ENCODE measurements at regions not wholly inside any gene's neighbourhood (a gene's known extent, or its start where the extent isn't known, plus 50 kb on each side); places are given as distances from the start of the nearest gene placed in this dataset.
A peak's percentile ranks its signal among the peaks of the same experiment; 100 is the strongest.

DNA sequence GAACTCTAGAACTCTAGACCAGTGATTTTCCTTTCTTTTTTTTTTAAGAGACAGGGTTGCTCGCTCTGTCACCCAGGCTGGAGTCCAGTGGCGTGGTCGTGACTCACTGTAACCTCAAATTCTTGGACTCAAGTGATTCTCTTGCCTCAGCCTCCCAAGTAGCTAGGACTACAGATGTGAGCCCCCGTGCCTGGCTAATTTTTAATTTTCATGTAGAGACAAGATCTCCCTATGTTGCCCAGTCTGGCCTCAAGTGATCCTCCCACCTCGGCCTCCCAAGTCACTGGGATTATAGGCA is 359.6 kb downstream of the SHQ1 start:
- 94 to 97% methylated on average over 5 of the region's 5 CpGs for WGBS, 2 donors

GRCh38 chr3:72487946-72488737 is 360.1 kb downstream of the SHQ1 start:
- Histone ChIP-seq H3K4me1 (peaks cover 3% of the 10 kb centered on the region), H3K36me3 (ENCODE audit: low read depth, missing control alignments) (no peaks in the 10 kb centered on the region), H3K9me3 (no peaks in the 10 kb centered on the region), H3K4me3 (no peak overlapping the region), H3K27me3 (no peaks in the 10 kb centered on the region), H3K27ac (no peak overlapping the region)
- TF ChIP-seq POLR2A (IDR thresholded peaks at IDR 0.05) (no peak), CTCF (IDR thresholded peaks at IDR 0.05) (no peak)
- intact Hi-C loops (cut with DNase I; ENCODE audit: low total_unique reads): no loop called here
- WGBS, 2 donors: 90 to 91% methylated on average over 9 of the region's 9 CpGs
- no peak for DNase-seq

More for the DNA sequence above, 359.6 kb downstream of the SHQ1 start:
- Histone ChIP-seq H3K4me1 (peaks cover 3% of the 10 kb centered on the region), H3K36me3 (ENCODE audit: low read depth, missing control alignments) (no peaks in the 10 kb centered on the region), H3K9me3 (no peaks in the 10 kb centered on the region), H3K27me3 (no peaks in the 10 kb centered on the region), H3K4me3 (no peak overlapping the region), H3K27ac (no peak overlapping the region)
- TF ChIP-seq CTCF (IDR thresholded peaks at IDR 0.05): no peak
- no peak for TF ChIP-seq POLR2A (IDR thresholded peaks at IDR 0.05)
- no peak for DNase-seq
- intact Hi-C loops (cut with DNase I; ENCODE audit: low total_unique reads): no loop called here

GRCh38 chr3:72487078-72487765 is 361.0 kb downstream of the SHQ1 start:
- WGBS, 2 donors: 63 to 67% methylated on average over 8 to 11 of the region's 11 CpGs
- no peaks in the 10 kb centered on the region for H3K9me3 ChIP-seq
- H3K4me1 ChIP-seq: peaks cover 3% of the 10 kb centered on the region
- H3K27ac ChIP-seq: no peak overlapping the region
- H3K27me3 ChIP-seq: no peaks in the 10 kb centered on the region
- DNase-seq: peak; percentile 42
- intact Hi-C loops (cut with DNase I; ENCODE audit: low total_unique reads): no loop called here
- H3K4me3 ChIP-seq: no peak overlapping the region
- TF ChIP-seq POLR2A (IDR thresholded peaks at IDR 0.05) (no peak), CTCF (IDR thresholded peaks at IDR 0.05) (no peak)
- H3K36me3 ChIP-seq (ENCODE audit: low read depth, missing control alignments): no peaks in the 10 kb centered on the region

GRCh38 chr3:72485641-72486040 is 362.6 kb downstream of the SHQ1 start:
- WGBS, 2 donors: 58 to 69% methylated on average over 2 of the region's 2 CpGs
- H3K27ac ChIP-seq: no peak overlapping the region
- TF ChIP-seq CTCF (IDR thresholded peaks at IDR 0.05) (no peak), POLR2A (IDR thresholded peaks at IDR 0.05) (no peak)
- DNase-seq: peak; percentile 34
- H3K4me1 ChIP-seq: peaks cover 3% of the 10 kb centered on the region
- H3K27me3 ChIP-seq: no peaks in the 10 kb centered on the region
- H3K36me3 ChIP-seq (ENCODE audit: low read depth, missing control alignments): no peaks in the 10 kb centered on the region
- intact Hi-C loops (cut with DNase I; ENCODE audit: low total_unique reads): no loop called here
- no peak overlapping the region for H3K4me3 ChIP-seq
- H3K9me3 ChIP-seq: no peaks in the 10 kb centered on the region

Data from testis (tissue), 2 donors.